Mucosa of descending colon (tissue), 3 donors: ENCODE measurements at regions not wholly inside any gene's neighbourhood (a gene's known extent, or its start where the extent isn't known, plus 50 kb on each side); places are given as distances from the start of the nearest gene placed in this dataset.

Experiments used
- ATAC-seq: fragments of 200-7000 bp; cut with Tn5 transposase; one replicate; pipeline ENCODE4 v1.9.1; 2020; ENCODE audit warnings: mild to moderate bottlenecking, moderate library complexity
- DNase-seq, 3 donors: peaks; one replicate each; pipeline ENCODE4 v3.0.0-alpha.2; 2020
- H3K36me3 ChIP-seq: fragments of 200-600 bp; one replicate; pipeline ENCODE4 v1.8.0; 2021; ENCODE audit warnings: low read depth, mild to moderate bottlenecking
- H3K4me1 ChIP-seq: fragments of 200-600 bp; one replicate; pipeline ENCODE4 v1.8.0; 2021; ENCODE audit warnings: low read depth, mild to moderate bottlenecking
- H3K4me3 ChIP-seq: fragments of 200-600 bp; one replicate; pipeline ENCODE4 v1.8.0; 2021; ENCODE audit warnings: mild to moderate bottlenecking
- H3K9me3 ChIP-seq: fragments of 200-600 bp; one replicate; pipeline ENCODE4 v1.8.0; 2021; ENCODE audit warnings: mild to moderate bottlenecking
- CTCF ChIP-seq: fragments of 200-600 bp; IDR thresholded peaks from one replicate; pipeline ENCODE4 v1.8.0; 2022; ENCODE audit warnings: antibody characterized with exemption, mild to moderate bottlenecking
- intact Hi-C, 2 donors: fragments of 100-400 bp; cut with DNase I in 1 of 2; cut with micrococcal nuclease in 1 of 2; formaldehyde crosslinking; loops; one replicate each; pipeline versions ENCODE4 v1.11.0 to v1.11.1; 2022; cut with DNase I, micrococcal nuclease
- donor health status: DM: no; HTN: no; CAD: no; lungs with moderate emphysema.
- donor health status: DM: no; HTN: no; CAD: no.
- donor health status: DM: no; HTN: yes; CAD: no.

- no peaks in the 10 kb centered on the region for H3K4me1 ChIP-seq
- DNase-seq (no peak), ATAC-seq (no peak)
- intact Hi-C loops = no loop called here
- H3K4me3 ChIP-seq = no peak overlapping the region
- H3K36me3 ChIP-seq = no peaks in the 10 kb centered on the region
- H3K9me3 ChIP-seq = no peaks in the 10 kb centered on the region
- TF ChIP-seq CTCF = no peak
These were observed 228.6 kb upstream of the ARRDC4 start for GRCh38 chr15:97731859-97732258.

- no peak overlapping the region for H3K4me3 ChIP-seq
- intact Hi-C loops = no loop called here
- TF ChIP-seq CTCF = no peak
- H3K4me1 ChIP-seq = no peaks in the 10 kb centered on the region
- DNase-seq = no peak
- no peaks in the 10 kb centered on the region for H3K36me3 ChIP-seq
- ATAC-seq = no peak
- H3K9me3 ChIP-seq = no peaks in the 10 kb centered on the region
These were observed 227.1 kb upstream of the ARRDC4 start for GRCh38 chr15:97733373-97733772.

- H3K4me3 ChIP-seq = no peak overlapping the region
- no peaks in the 10 kb centered on the region for H3K9me3 ChIP-seq
- no peak for TF ChIP-seq CTCF
- DNase-seq = no peak
- no peaks in the 10 kb centered on the region for H3K4me1 ChIP-seq
- ATAC-seq = no peak
- no peaks in the 10 kb centered on the region for H3K36me3 ChIP-seq
- intact Hi-C loops = no loop called here
These were observed 223.8 kb upstream of the ARRDC4 start for GRCh38 chr15:97736748-97737147.

- no peak overlapping the region for H3K4me3 ChIP-seq
- no peaks in the 10 kb centered on the region for H3K4me1 ChIP-seq
- DNase-seq (peak in 2 of 3 donors; percentile 33 to 89), ATAC-seq (peak; percentile 79)
- H3K9me3 ChIP-seq = no peaks in the 10 kb centered on the region
- intact Hi-C loops = no loop called here
- no peaks in the 10 kb centered on the region for H3K36me3 ChIP-seq
- peak; percentile 57 for TF ChIP-seq CTCF
These were observed 214.9 kb upstream of the ARRDC4 start for GRCh38 chr15:97745481-97746071.

- no peaks in the 10 kb centered on the region for H3K4me1 ChIP-seq
- no peaks in the 10 kb centered on the region for H3K36me3 ChIP-seq
- DNase-seq (no peak), ATAC-seq (no peak)
- no peak for TF ChIP-seq CTCF
- no peak overlapping the region for H3K4me3 ChIP-seq
- intact Hi-C loops = no loop called here
- H3K9me3 ChIP-seq = no peaks in the 10 kb centered on the region
These were observed 213.2 kb upstream of the ARRDC4 start for GRCh38 chr15:97747342-97747741.

- no peaks in the 10 kb centered on the region for H3K36me3 ChIP-seq
- DNase-seq (no peak), ATAC-seq (no peak)
- H3K9me3 ChIP-seq = no peaks in the 10 kb centered on the region
- no peak for TF ChIP-seq CTCF
- intact Hi-C loops = no loop called here
- no peaks in the 10 kb centered on the region for H3K4me1 ChIP-seq
- no peak overlapping the region for H3K4me3 ChIP-seq
These were observed 211.9 kb upstream of the ARRDC4 start for GRCh38 chr15:97748576-97748975.
